Transverse colon (tissue), 4 donors: ENCODE measurements at regions not wholly inside any gene's neighbourhood (a gene's known extent, or its start where the extent isn't known, plus 50 kb on each side); places are given as distances from the start of the nearest gene placed in this dataset.

ENCODE experiments used
- DNase-seq: peaks from one replicate; pipeline ENCODE4 v3.0.0-alpha.2; 2019
- H3K27ac ChIP-seq, 4 donors: fragments of 200-600 bp; sonication (generic); 2 replicates each; pipeline ENCODE4 v1.5.1; 2016 to 2018; ENCODE audit warnings: inconsistent platforms in 4 of 4
- H3K27me3 ChIP-seq: fragments of 200-600 bp; sonication (generic); 2 replicates; pipeline ENCODE4 v1.5.1; 2017; ENCODE audit warnings: inconsistent platforms
- H3K36me3 ChIP-seq, 4 donors: fragments of 200-600 bp; sonication (generic); 2 replicates each; pipeline ENCODE4 v1.5.1; 2017 to 2019; ENCODE audit warnings: inconsistent platforms in 4 of 4
- H3K4me1 ChIP-seq, 4 donors: fragments of 200-600 bp; sonication (generic); 2 replicates each; pipeline ENCODE4 v1.5.1; 2017 to 2020; ENCODE audit warnings: inconsistent platforms in 4 of 4
- H3K4me3 ChIP-seq, 4 donors: fragments of 200-600 bp; sonication (generic); 1 replicate in 1 of 4; 2 replicates in 3 of 4; pipeline versions ENCODE4 v1.5.1 to v1.6.1; 2017 to 2019; ENCODE audit warnings: inconsistent platforms in 4 of 4
- H3K9me3 ChIP-seq, 2 donors: fragments of 200-600 bp; sonication (generic); 2 replicates each; pipeline ENCODE4 v1.5.1; 2017 to 2019; ENCODE audit warnings: inconsistent platforms in 2 of 2
- EP300 ChIP-seq: sonication (generic); formaldehyde crosslinking; IDR thresholded peaks from one replicate; pipeline ENCODE4 v1.6.1; 2017; ENCODE audit warnings: antibody characterized with exemption, low read depth
- POLR2A ChIP-seq: fragments of 450-650 bp; IDR thresholded peaks from one replicate; pipeline ENCODE4 v1.6.1; 2016; ENCODE audit warnings: antibody characterized with exemption, mild to moderate bottlenecking, moderate library complexity
- POLR2AphosphoS5 ChIP-seq, 3 donors: sonication (generic); formaldehyde crosslinking; IDR thresholded peaks; one replicate each; pipeline ENCODE4 v1.6.1; 2016; ENCODE audit warnings: antibody characterized with exemption in 3 of 3
- WGBS, 2 donors: methylation state at CpG; one replicate each; pipeline ENCODE4 v1.1.5; 2018; ENCODE audit warnings: low coverage in 1 of 2; 5-methylcytosine and 5-hydroxymethylcytosine counted together
- in situ Hi-C, 4 donors: fragments of 200-750 bp; cut with MboI; loops; one replicate each; pipeline versions ENCODE4 v1.15.0 to v1.15.1; 2017; ENCODE audit warnings: low sequenced_read_pairs in 3 of 4, low pct_ligation_motif_present in 1 of 4, low pct_unique_long_range_greater_than_20kb in 1 of 4
- intact Hi-C: fragments of 100-400 bp; cut with DNase I; formaldehyde crosslinking; loops from one replicate; pipeline ENCODE4 v1.15.1; 2023; ENCODE audit warnings: low total_unique reads
- TF ChIP-seq, protein P1 (sequence below), 5 experiments: fragments of 200-600 bp in 3 of 5; fragments of 450-650 bp in 2 of 5; sonication (generic) in 3 of 5; IDR thresholded peaks; 1 replicate in 2 of 5; 2 replicates in 3 of 5; pipeline ENCODE4 v1.5.1; 2016 to 2017; ENCODE audit warnings: antibody characterized with exemption in 5 of 5, inconsistent platforms in 3 of 5, mild to moderate bottlenecking in 2 of 5, moderate library complexity in 1 of 5

DNA sequence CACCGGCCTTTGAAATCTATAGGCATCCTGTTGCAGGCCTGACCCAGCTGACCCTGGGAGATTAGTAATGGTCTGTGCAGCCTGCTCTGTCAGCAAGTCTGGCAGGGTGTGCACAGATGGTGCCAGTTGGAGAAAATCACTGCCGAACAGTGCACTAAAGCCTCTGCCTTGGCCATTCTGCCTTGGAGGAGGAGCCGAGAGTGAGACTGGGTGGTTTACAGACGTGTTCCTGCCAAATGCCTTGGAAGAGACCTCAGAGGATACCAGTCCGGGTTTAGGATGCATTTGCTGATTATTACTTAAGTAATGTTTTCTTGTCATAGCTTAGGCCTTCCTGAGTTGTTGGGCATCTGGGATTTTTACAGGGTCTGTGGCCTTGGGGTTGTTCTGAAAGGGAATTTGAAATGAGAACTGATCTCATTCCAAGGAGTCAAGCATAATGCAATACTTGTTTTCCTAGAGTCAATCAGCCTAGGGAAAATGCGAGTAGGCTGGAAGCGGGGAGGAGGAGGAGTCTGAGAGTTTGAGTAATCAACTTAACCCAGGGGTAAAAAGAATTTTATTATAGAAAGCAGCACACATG lies 292.1 kb downstream of the SOX4 start:
- no peak overlapping the region for H3K4me3 ChIP-seq
- in situ Hi-C loops = no loop called here
- peak overlapping the region; percentile 37 to 67 (median 49) for H3K27ac ChIP-seq
- no peak for DNase-seq
- no peak for TF ChIP-seq POLR2AphosphoS5 (IDR thresholded peaks at IDR 0.05)
- peaks cover 5 to 20% (median 6%) of the 10 kb centered on the region in 4 donors for H3K4me1 ChIP-seq
- no peaks in the 10 kb centered on the region for H3K27me3 ChIP-seq
- H3K9me3 ChIP-seq = no peaks in the 10 kb centered on the region
- intact Hi-C loops = no loop called here
- H3K36me3 ChIP-seq = no peaks in the 10 kb centered on the region
- 54 to 93% methylated on average over 2 to 7 of the region's 7 CpGs for WGBS, 2 donors

DNA sequence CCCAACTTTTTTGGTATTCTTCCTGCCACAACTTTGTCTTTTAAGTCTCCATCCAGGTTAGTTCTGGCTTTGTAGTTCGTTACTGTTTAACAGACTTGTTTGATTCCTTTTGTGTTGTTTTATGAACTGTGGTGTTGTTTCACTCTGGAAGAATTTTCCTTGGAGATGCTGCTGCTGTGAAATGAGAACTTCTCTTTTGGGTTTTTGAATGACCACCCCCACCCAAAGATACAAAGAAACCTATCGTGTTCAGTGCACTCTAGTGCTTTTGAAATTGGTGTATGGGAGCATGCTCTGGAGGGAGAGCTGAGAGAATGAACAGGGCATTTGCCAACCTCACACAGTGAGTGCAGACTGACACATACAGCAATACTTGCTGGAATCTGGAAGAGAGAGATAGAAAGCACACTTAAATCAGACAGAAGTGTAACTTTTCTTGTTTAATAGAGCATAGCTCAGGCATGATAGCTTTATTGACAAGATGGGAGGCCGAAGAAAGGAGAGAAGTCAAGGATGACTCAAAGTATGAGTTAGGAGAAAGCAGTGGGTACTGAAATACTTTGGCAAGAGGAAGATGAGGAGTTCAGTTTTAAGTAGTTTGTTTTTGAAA lies 293.1 kb downstream of the SOX4 start:
- WGBS, 2 donors = 35 to 41% methylated on average over 2 to 3 of the region's 3 CpGs
- intact Hi-C loops = no loop called here
- H3K27ac ChIP-seq = peak overlapping the region; percentile 49 to 67 (median 54)
- H3K36me3 ChIP-seq = no peaks in the 10 kb centered on the region
- in situ Hi-C loops = no loop called here
- TF ChIP-seq POLR2AphosphoS5 (IDR thresholded peaks at IDR 0.05) (no peak), EP300 (no peak), POLR2A (no peak)
- TF ChIP-seq, protein P1, sequence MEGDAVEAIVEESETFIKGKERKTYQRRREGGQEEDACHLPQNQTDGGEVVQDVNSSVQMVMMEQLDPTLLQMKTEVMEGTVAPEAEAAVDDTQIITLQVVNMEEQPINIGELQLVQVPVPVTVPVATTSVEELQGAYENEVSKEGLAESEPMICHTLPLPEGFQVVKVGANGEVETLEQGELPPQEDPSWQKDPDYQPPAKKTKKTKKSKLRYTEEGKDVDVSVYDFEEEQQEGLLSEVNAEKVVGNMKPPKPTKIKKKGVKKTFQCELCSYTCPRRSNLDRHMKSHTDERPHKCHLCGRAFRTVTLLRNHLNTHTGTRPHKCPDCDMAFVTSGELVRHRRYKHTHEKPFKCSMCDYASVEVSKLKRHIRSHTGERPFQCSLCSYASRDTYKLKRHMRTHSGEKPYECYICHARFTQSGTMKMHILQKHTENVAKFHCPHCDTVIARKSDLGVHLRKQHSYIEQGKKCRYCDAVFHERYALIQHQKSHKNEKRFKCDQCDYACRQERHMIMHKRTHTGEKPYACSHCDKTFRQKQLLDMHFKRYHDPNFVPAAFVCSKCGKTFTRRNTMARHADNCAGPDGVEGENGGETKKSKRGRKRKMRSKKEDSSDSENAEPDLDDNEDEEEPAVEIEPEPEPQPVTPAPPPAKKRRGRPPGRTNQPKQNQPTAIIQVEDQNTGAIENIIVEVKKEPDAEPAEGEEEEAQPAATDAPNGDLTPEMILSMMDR (IDR thresholded peaks at IDR 0.05) = no peak
- no peaks in the 10 kb centered on the region for H3K27me3 ChIP-seq
- H3K9me3 ChIP-seq = no peaks in the 10 kb centered on the region
- no peak overlapping the region for H3K4me3 ChIP-seq
- peaks cover 5 to 20% (median 6%) of the 10 kb centered on the region in 4 donors for H3K4me1 ChIP-seq
- no peak for DNase-seq

DNA sequence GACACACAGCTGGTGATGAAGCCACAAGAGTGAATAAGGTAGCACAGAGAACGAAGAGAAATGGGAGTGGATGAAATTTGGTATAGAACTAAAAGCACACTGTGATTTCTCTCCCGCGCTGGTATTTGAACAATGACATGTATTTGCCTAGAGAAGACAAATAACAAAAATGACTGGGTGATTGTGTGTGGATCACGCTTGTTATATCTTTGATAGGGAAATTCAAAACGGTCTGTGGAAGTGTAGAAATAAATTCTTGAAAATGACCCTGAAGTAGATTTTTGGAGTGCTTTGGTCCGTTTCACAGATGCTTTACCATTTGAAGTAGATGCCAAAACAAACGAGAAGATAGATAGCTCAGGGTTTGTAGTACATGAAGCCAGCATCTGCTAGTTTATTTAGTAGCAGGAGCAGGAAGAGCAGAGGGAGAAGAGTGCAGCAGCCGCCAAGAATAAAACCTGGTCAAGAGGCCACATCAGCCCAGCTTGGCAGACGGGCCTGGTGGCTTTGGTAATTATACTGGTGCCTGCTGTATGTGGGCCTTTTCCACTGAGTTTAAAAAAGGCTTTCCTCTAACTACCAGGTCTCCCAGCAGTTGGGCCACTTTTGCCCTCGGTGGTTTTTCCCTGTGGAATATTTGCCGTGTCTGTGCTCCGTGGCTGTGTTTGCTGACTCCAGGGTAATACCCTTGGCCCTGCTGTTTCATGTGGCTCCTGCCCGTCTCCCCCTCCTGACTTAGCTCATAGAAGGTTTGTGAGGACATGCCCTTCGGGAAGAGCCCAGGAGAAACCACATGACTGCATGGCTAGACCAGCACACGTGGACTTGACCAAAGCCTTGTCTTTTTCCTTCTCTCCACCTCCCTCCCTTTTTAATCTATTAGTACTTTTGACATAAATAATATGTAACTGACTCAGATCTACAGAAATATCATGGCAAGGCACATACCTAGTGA lies 294.0 kb downstream of the SOX4 start:
- no peaks in the 10 kb centered on the region for H3K9me3 ChIP-seq
- intact Hi-C loops (no loop called here), in situ Hi-C loops (no loop called here)
- WGBS, 2 donors = 41 to 46% methylated on average over 10 to 15 of the region's 15 CpGs
- peaks cover 5 to 20% (median 6%) of the 10 kb centered on the region in 4 donors for H3K4me1 ChIP-seq
- peak overlapping the region; percentile 49 to 67 (median 54) for H3K27ac ChIP-seq
- H3K27me3 ChIP-seq = no peaks in the 10 kb centered on the region
- H3K4me3 ChIP-seq = no peak overlapping the region
- TF ChIP-seq POLR2AphosphoS5 (IDR thresholded peaks at IDR 0.05) (no peak), EP300 (no peak), POLR2A (no peak)
- TF ChIP-seq, protein P1 (IDR thresholded peaks at IDR 0.05) = no peak
- no peaks in the 10 kb centered on the region for H3K36me3 ChIP-seq
- no peak for DNase-seq

DNA sequence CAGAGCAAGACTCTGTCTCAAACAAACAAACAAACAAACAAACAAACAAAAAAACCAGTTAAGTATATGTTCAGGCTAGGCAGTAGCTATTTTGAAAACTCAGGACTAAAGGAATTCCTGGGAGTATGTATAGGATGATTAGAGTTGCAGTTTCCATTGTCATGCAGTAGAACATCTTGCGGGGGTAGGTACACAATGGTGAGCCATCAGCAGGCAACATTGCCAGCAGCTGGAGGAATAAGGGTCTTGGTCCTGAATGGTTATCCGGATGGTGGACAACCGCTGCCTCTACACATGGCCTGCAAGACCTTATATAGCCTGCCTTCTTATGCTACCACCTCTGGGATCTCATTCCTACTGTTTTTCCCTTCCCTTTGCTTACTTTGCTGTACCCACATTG lies 297.5 kb downstream of the SOX4 start:
- DNase-seq = no peak
- WGBS, 2 donors = 94 to 98% methylated on average over 3 of the region's 3 CpGs
- Histone ChIP-seq H3K27me3 (no peaks in the 10 kb centered on the region), H3K27ac (no peak overlapping the region), H3K9me3 (no peaks in the 10 kb centered on the region), H3K4me1 (peaks cover 5 to 14% (median 5%) of the 10 kb centered on the region in 4 donors), H3K36me3 (no peaks in the 10 kb centered on the region), H3K4me3 (no peak overlapping the region)
- in situ Hi-C loops (no loop called here), intact Hi-C loops (no loop called here)
- TF ChIP-seq POLR2A (no peak), EP300 (no peak), POLR2AphosphoS5 (IDR thresholded peaks at IDR 0.05) (no peak)
- TF ChIP-seq, protein P1 (IDR thresholded peaks at IDR 0.05) = no peak
